H1 (cell line): ENCODE measurements at regions not wholly inside any gene's neighbourhood (a gene's known extent, or its start where the extent isn't known, plus 50 kb on each side); places are given as distances from the start of the nearest gene placed in this dataset.

Source experiments
- CTCF ChIA-PET: fragments of 300-600 bp; sonication (Branson Sonifier 250); formaldehyde crosslinking; loops from one replicate; lab custom pipeline; 2021; ENCODE audit not compliant: partially characterized antibody; lab: Charles Lee
- POLR2A ChIA-PET: fragments of 300-600 bp; sonication (Branson Sonifier 250); formaldehyde crosslinking; loops from one replicate; lab custom pipeline; 2021; ENCODE audit warnings: inconsistent platforms; ENCODE audit not compliant: partially characterized antibody; lab: Charles Lee
- DNase-seq, 2 experiments: peaks; one replicate each; pipeline versions ENCODE4 v3.0.0 to v3.0.0-alpha.2; 2010 to 2022; ENCODE audit warnings: low spot score in 2 of 2, low read depth in 1 of 2, mixed read lengths in 1 of 2
- FAIRE-seq: peaks from 2 replicates; lab custom pipeline; 2011; peaks lifted over from hg19 to GRCh38; lab: Jason Lieb, UNC
- H2AFZ ChIP-seq: 2 replicates; pipeline ENCODE4 v1.8.1; 2012; ENCODE audit warnings: low read length, inconsistent platforms
- H2AK5ac ChIP-seq: 2 replicates; pipeline ENCODE4 v1.6.1; 2013; ENCODE audit warnings: low read depth, low read length
- H2BK120ac ChIP-seq: replicated peaks from 2 replicates; pipeline ENCODE3; 2013; ENCODE audit warnings: low read depth, low read length, inconsistent platforms
- H2BK12ac ChIP-seq: 2 replicates; pipeline ENCODE4 v1.6.1; 2013; ENCODE audit warnings: low read depth, low read length
- H2BK15ac ChIP-seq: 2 replicates; pipeline ENCODE4 v1.6.1; 2013; ENCODE audit warnings: low read length
- H2BK20ac ChIP-seq: 2 replicates; pipeline ENCODE4 v1.6.1; 2013; ENCODE audit warnings: low read length
- H2BK5ac ChIP-seq: 2 replicates; pipeline ENCODE4 v1.6.1; 2013; ENCODE audit warnings: low read depth, low read length
- H3K14ac ChIP-seq: 2 replicates; pipeline ENCODE4 v1.6.1; 2013; ENCODE audit warnings: inconsistent platforms; ENCODE audit not compliant: insufficient read length
- H3K18ac ChIP-seq: 2 replicates; pipeline ENCODE4 v1.6.1; 2013; ENCODE audit warnings: low read length; ENCODE audit errors: extremely low read depth
- H3K23ac ChIP-seq: 2 replicates; pipeline ENCODE4 v1.6.1; 2013; ENCODE audit warnings: inconsistent platforms; ENCODE audit not compliant: insufficient read length
- H3K23me2 ChIP-seq: 2 replicates; pipeline ENCODE4 v1.6.1; 2013; ENCODE audit warnings: low read depth, low read length
- H3K27ac ChIP-seq: 2 replicates; pipeline ENCODE4 v1.6.1; 2011; ENCODE audit warnings: low read depth, low read length, inconsistent platforms
- H3K27me3 ChIP-seq, 4 experiments: replicated peaks in 1 of 4; 1 replicate in 1 of 4; 2 replicates in 3 of 4; pipeline versions ENCODE4 v1.6.1 to v1.8.1; 2011 to 2013; ENCODE audit warnings: low read length in 3 of 4, mild to moderate bottlenecking in 3 of 4, inconsistent platforms in 2 of 4, mixed read lengths in 2 of 4, moderate library complexity in 1 of 4; ENCODE audit not compliant: control insufficient read depth in 3 of 4, insufficient read depth in 3 of 4; ENCODE audit errors: extremely low read depth in 1 of 4
- H3K36me3 ChIP-seq, 4 experiments: 2 replicates each; pipeline versions ENCODE4 v1.6.1 to v1.8.1; 2011 to 2013; ENCODE audit warnings: mild to moderate bottlenecking in 4 of 4, low read length in 3 of 4, moderate library complexity in 2 of 4, control low read depth in 1 of 4, inconsistent platforms in 1 of 4; ENCODE audit not compliant: insufficient read depth in 4 of 4, control insufficient read depth in 2 of 4
- H3K4ac ChIP-seq: replicated peaks from 2 replicates; pipeline ENCODE3; 2013; ENCODE audit warnings: low read length, low read depth, mixed read lengths, inconsistent platforms; ENCODE audit not compliant: insufficient read length
- H3K4me1 ChIP-seq, 4 experiments: replicated peaks in 1 of 4; 1 replicate in 1 of 4; 2 replicates in 3 of 4; pipeline versions ENCODE4 v1.6.1 to v1.8.1; 2011 to 2013; ENCODE audit warnings: low read length in 3 of 4, inconsistent platforms in 2 of 4, mixed read lengths in 1 of 4; ENCODE audit not compliant: insufficient read depth in 4 of 4, control insufficient read depth in 3 of 4
- H3K4me2 ChIP-seq, 2 experiments: 2 replicates each; pipeline versions ENCODE4 v1.6.1 to v1.8.1; 2011 to 2013; ENCODE audit warnings: low read depth in 2 of 2, low read length in 2 of 2, control low read depth in 1 of 2, inconsistent platforms in 1 of 2, mild to moderate bottlenecking in 1 of 2; ENCODE audit not compliant: insufficient read depth in 1 of 2
- H3K4me3 ChIP-seq, 4 experiments: fragments of 200-600, 300-600 bp in 1 of 4; sonication (generic), shearing (Covaris generic), sonication (Bioruptor Twin) in 1 of 4; 2 replicates each; pipeline versions ENCODE4 v1.5.1 to v1.8.1; 2011 to 2016; ENCODE audit warnings: low read length in 4 of 4, low read depth in 3 of 4, control low read depth in 2 of 4, inconsistent platforms in 2 of 4, mild to moderate bottlenecking in 2 of 4, mixed read lengths in 1 of 4, moderate library complexity in 1 of 4; ENCODE audit not compliant: insufficient read depth in 2 of 4; ENCODE audit errors: extremely low read depth in 1 of 4
- H3K56ac ChIP-seq: replicated peaks from 2 replicates; pipeline ENCODE3; 2013; ENCODE audit warnings: low read depth, mild to moderate bottlenecking, mixed read lengths, low read length, inconsistent platforms; ENCODE audit not compliant: insufficient read length
- H3K79me1 ChIP-seq: 2 replicates; pipeline ENCODE4 v1.6.1; 2013; ENCODE audit warnings: low read depth, low read length, control low read depth
- H3K79me2 ChIP-seq, 2 experiments: 2 replicates each; pipeline versions ENCODE4 v1.6.1 to v1.8.1; 2012 to 2013; ENCODE audit warnings: low read length in 2 of 2, mild to moderate bottlenecking in 2 of 2, inconsistent platforms in 1 of 2; ENCODE audit not compliant: insufficient read depth in 2 of 2, control insufficient read depth in 1 of 2
- H3K9ac ChIP-seq, 4 experiments: replicated peaks in 1 of 4; 1 replicate in 1 of 4; 2 replicates in 3 of 4; pipeline versions ENCODE4 v1.6.1 to v1.8.1; 2011 to 2013; ENCODE audit warnings: low read depth in 3 of 4, low read length in 3 of 4, control low read depth in 2 of 4, mild to moderate bottlenecking in 2 of 4, moderate library complexity in 2 of 4, inconsistent platforms in 1 of 4; ENCODE audit errors: extremely low read depth in 1 of 4
- H3K9me3 ChIP-seq, 2 experiments: 2 replicates each; pipeline versions ENCODE4 v1.6.1 to v1.8.1; 2012 to 2013; ENCODE audit warnings: mild to moderate bottlenecking in 2 of 2, moderate library complexity in 2 of 2, control low read depth in 1 of 2, inconsistent platforms in 1 of 2, low read depth in 1 of 2, low read length in 1 of 2, mixed read lengths in 1 of 2; ENCODE audit not compliant: insufficient read depth in 2 of 2
- H4K20me1 ChIP-seq, 2 experiments: replicated peaks in 1 of 2; 2 replicates each; pipeline versions ENCODE3 to v1.8.1; 2011 to 2013; ENCODE audit warnings: inconsistent platforms in 2 of 2, low read length in 2 of 2, mild to moderate bottlenecking in 1 of 2; ENCODE audit not compliant: insufficient read depth in 2 of 2, control insufficient read depth in 1 of 2
- H4K5ac ChIP-seq: 2 replicates; pipeline ENCODE4 v1.6.1; 2013; ENCODE audit warnings: low read length, low read depth, mixed read lengths, inconsistent platforms; ENCODE audit not compliant: insufficient read length
- H4K8ac ChIP-seq: 2 replicates; pipeline ENCODE4 v1.8.0; 2013; ENCODE audit warnings: mild to moderate bottlenecking, moderate library complexity, low read length, inconsistent platforms; ENCODE audit not compliant: insufficient read depth; ENCODE audit errors: extremely low read depth
- H4K91ac ChIP-seq: replicated peaks from 2 replicates; pipeline ENCODE3; 2013; ENCODE audit warnings: low read length, mixed read lengths, inconsistent platforms; ENCODE audit not compliant: insufficient read length
- BRCA1 ChIP-seq: IDR thresholded peaks from 2 replicates; pipeline ENCODE4 v1.6.1; 2012; ENCODE audit warnings: low read depth, low read length, improper control_type of control experiment
- CBX5 ChIP-seq: fragments of 300-800, 300-1000 bp; sonication (generic); IDR thresholded peaks from 2 replicates; pipeline ENCODE4 v1.7.1; 2016; ENCODE audit warnings: antibody characterized with exemption, low read length, low read depth
- CHD2 ChIP-seq: IDR thresholded peaks from 2 replicates; pipeline ENCODE4 v1.6.1; 2012; ENCODE audit warnings: low read length, improper control_type of control experiment
- CREB1 ChIP-seq: IDR thresholded peaks from 2 replicates; pipeline ENCODE4 v1.6.1; 2012; ENCODE audit warnings: inconsistent platforms
- EGR1 ChIP-seq: IDR thresholded peaks from 2 replicates; pipeline ENCODE4 v1.6.1; 2011; ENCODE audit warnings: low read depth, low read length, borderline replicate concordance
- EZH2 ChIP-seq: fragments of 200-600 bp; sonication (generic); IDR thresholded peaks from 2 replicates; pipeline ENCODE4 v1.7.1; 2012; ENCODE audit warnings: low read depth, mild to moderate bottlenecking, moderate library complexity, low read length, inconsistent platforms; ENCODE audit not compliant: severe bottlenecking
- FOSL1 ChIP-seq: IDR thresholded peaks from 2 replicates; pipeline ENCODE4 v1.6.1; 2011; ENCODE audit warnings: mild to moderate bottlenecking, low read depth, low read length, moderate library complexity; ENCODE audit not compliant: insufficient read depth
- RBBP5 ChIP-seq: IDR thresholded peaks from 2 replicates; pipeline ENCODE4 v1.7.1; 2012; ENCODE audit warnings: low read depth, mild to moderate bottlenecking, inconsistent platforms, low read length, moderate library complexity, borderline replicate concordance
- RFX5 ChIP-seq: IDR thresholded peaks from 2 replicates; pipeline ENCODE4 v1.6.1; 2011; ENCODE audit warnings: low read depth, low read length, improper control_type of control experiment, borderline replicate concordance
- TF ChIP-seq, protein P1 (sequence below): IDR thresholded peaks from 2 replicates; pipeline ENCODE4 v1.6.1; 2012; ENCODE audit warnings: inconsistent platforms

DNA sequence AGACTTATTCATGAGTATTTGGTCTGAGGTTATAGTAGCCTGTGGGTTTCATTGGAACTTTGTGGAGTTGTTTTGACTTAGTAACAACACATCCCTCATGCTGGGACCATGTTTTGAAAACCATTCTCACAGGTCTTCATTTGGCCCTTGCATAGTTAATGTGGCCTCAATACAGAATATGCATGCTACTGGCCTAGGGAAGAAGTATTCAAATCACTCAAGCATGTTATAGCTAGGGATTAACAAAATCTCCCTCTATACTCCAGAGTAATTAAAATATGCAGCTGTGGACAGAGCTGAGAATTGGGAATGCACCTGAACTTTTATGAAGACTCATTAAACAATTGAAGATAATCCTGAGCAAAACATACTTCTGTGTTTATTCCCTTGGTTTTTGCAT lies 325.5 kb upstream of the CHAC2 start:
- no peaks in the 10 kb centered on the region for H3K79me2 ChIP-seq
- no peak overlapping the region for H3K18ac ChIP-seq
- CTCF ChIA-PET = interaction anchor here (0.6 to 2.5 kb wide), 8 partner anchors 8 to 1201 kb away, joined by 3 to 11 read pairs (median 4); no protein-coding TSS in a partner anchor
- H3K9ac ChIP-seq = no peak overlapping the region
- no peak overlapping the region for H2BK15ac ChIP-seq
- no peaks in the 10 kb centered on the region for H3K4me1 ChIP-seq
- no peak overlapping the region for H2BK20ac ChIP-seq
- no peak overlapping the region for H4K5ac ChIP-seq
- no peak overlapping the region for H4K91ac ChIP-seq
- H2BK120ac ChIP-seq = no peak overlapping the region
- POLR2A ChIA-PET = no interaction called here
- no peak overlapping the region for H2AK5ac ChIP-seq
- no peaks in the 10 kb centered on the region for H4K20me1 ChIP-seq
- H2BK5ac ChIP-seq = no peak overlapping the region
- no peaks in the 10 kb centered on the region for H3K9me3 ChIP-seq
- no peak for FAIRE-seq
- no peaks in the 10 kb centered on the region for H3K27me3 ChIP-seq
- no peak overlapping the region for H3K56ac ChIP-seq
- no peaks in the 10 kb centered on the region for H3K36me3 ChIP-seq
- no peak overlapping the region for H3K4me2 ChIP-seq
- no peak overlapping the region for H2AFZ ChIP-seq
- TF ChIP-seq CREB1 (no peak), RFX5 (no peak), BRCA1 (no peak), FOSL1 (no peak), CHD2 (no peak), EGR1 (no peak), EZH2 (no peak), RBBP5 (no peak), CBX5 (no peak)
- TF ChIP-seq, protein P1, sequence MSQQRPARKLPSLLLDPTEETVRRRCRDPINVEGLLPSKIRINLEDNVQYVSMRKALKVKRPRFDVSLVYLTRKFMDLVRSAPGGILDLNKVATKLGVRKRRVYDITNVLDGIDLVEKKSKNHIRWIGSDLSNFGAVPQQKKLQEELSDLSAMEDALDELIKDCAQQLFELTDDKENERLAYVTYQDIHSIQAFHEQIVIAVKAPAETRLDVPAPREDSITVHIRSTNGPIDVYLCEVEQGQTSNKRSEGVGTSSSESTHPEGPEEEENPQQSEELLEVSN = no peak
- TF ChIP-seq, all 59 proteins: peak for 0
- Histone ChIP-seq H3K4me3 (no peak overlapping the region), H4K8ac (no peak overlapping the region), H2BK12ac (no peak overlapping the region), H3K23ac (no peak overlapping the region), H3K79me1 (no peaks in the 10 kb centered on the region), H3K4ac (no peak overlapping the region), H3K23me2 (no peaks in the 10 kb centered on the region), H3K14ac (no peak overlapping the region), H3K27ac (no peak overlapping the region)
- no peak for DNase-seq
